ENCODE measurements at regions not wholly inside any gene's neighbourhood (a gene's known extent, or its start where the extent isn't known, plus 50 kb on each side); places are given as distances from the start of the nearest gene placed in this dataset.

GRCh38 chr3:18201315-18201714, 223.8 kb downstream of the SATB1 start:
- TF ChIP-seq CTCF (IDR thresholded peaks at IDR 0.05; ENCODE audit: partially characterized antibody, unreplicated experiment): no peak
- H3K27me3 Mint-ChIP-seq (ENCODE audit: unreplicated experiment): peaks cover 1% of the 10 kb centered on the region
- no peak overlapping the region for H3K27ac Mint-ChIP-seq (ENCODE audit: unreplicated experiment)
- no peaks in the 10 kb centered on the region for H3K36me3 Mint-ChIP-seq (ENCODE audit: unreplicated experiment)
- no peak overlapping the region for H3K4me3 Mint-ChIP-seq (ENCODE audit: unreplicated experiment)
- no peak for DNase-seq
- H3K4me1 Mint-ChIP-seq (ENCODE audit: low read depth, unreplicated experiment): no peaks in the 10 kb centered on the region
- peaks cover 1% of the 10 kb centered on the region for H3K9me3 Mint-ChIP-seq (ENCODE audit: unreplicated experiment)

- Mint-ChIP-seq H3K4me3 (ENCODE audit: unreplicated experiment) (no peak overlapping the region), H3K9me3 (ENCODE audit: unreplicated experiment) (peaks cover 1% of the 10 kb centered on the region), H3K27me3 (ENCODE audit: unreplicated experiment) (peaks cover 1% of the 10 kb centered on the region), H3K36me3 (ENCODE audit: unreplicated experiment) (no peaks in the 10 kb centered on the region), H3K4me1 (ENCODE audit: low read depth, unreplicated experiment) (no peaks in the 10 kb centered on the region), H3K27ac (ENCODE audit: unreplicated experiment) (no peak overlapping the region)
- TF ChIP-seq CTCF (IDR thresholded peaks at IDR 0.05; ENCODE audit: partially characterized antibody, unreplicated experiment): no peak
- DNase-seq: no peak
Observed at GRCh38 chr3:18199757-18200156, 225.4 kb downstream of the SATB1 start.

- DNase-seq: no peak
- Mint-ChIP-seq H3K4me3 (ENCODE audit: unreplicated experiment) (no peak overlapping the region), H3K36me3 (ENCODE audit: unreplicated experiment) (no peaks in the 10 kb centered on the region), H3K27me3 (ENCODE audit: unreplicated experiment) (no peaks in the 10 kb centered on the region), H3K27ac (ENCODE audit: unreplicated experiment) (no peak overlapping the region), H3K4me1 (ENCODE audit: low read depth, unreplicated experiment) (no peaks in the 10 kb centered on the region), H3K9me3 (ENCODE audit: unreplicated experiment) (peaks cover 1% of the 10 kb centered on the region)
- no peak for TF ChIP-seq CTCF (IDR thresholded peaks at IDR 0.05; ENCODE audit: partially characterized antibody, unreplicated experiment)
Observed at GRCh38 chr3:18195836-18196235, 229.3 kb downstream of the SATB1 start.

- no peaks in the 10 kb centered on the region for H3K27me3 Mint-ChIP-seq (ENCODE audit: unreplicated experiment)
- H3K27ac Mint-ChIP-seq (ENCODE audit: unreplicated experiment): no peak overlapping the region
- no peaks in the 10 kb centered on the region for H3K36me3 Mint-ChIP-seq (ENCODE audit: unreplicated experiment)
- no peak overlapping the region for H3K4me3 Mint-ChIP-seq (ENCODE audit: unreplicated experiment)
- TF ChIP-seq CTCF (IDR thresholded peaks at IDR 0.05; ENCODE audit: partially characterized antibody, unreplicated experiment): no peak
- H3K9me3 Mint-ChIP-seq (ENCODE audit: unreplicated experiment): no peaks in the 10 kb centered on the region
- H3K4me1 Mint-ChIP-seq (ENCODE audit: low read depth, unreplicated experiment): peaks cover 12% of the 10 kb centered on the region
- no peak for DNase-seq
Observed at GRCh38 chr3:18194431-18194830, 230.7 kb downstream of the SATB1 start.

- H3K9me3 Mint-ChIP-seq (ENCODE audit: unreplicated experiment): no peaks in the 10 kb centered on the region
- TF ChIP-seq CTCF (IDR thresholded peaks at IDR 0.05; ENCODE audit: partially characterized antibody, unreplicated experiment): no peak
- peaks cover 20% of the 10 kb centered on the region for H3K4me1 Mint-ChIP-seq (ENCODE audit: low read depth, unreplicated experiment)
- H3K4me3 Mint-ChIP-seq (ENCODE audit: unreplicated experiment): no peak overlapping the region
- DNase-seq: no peak
- no peaks in the 10 kb centered on the region for H3K36me3 Mint-ChIP-seq (ENCODE audit: unreplicated experiment)
- no peaks in the 10 kb centered on the region for H3K27me3 Mint-ChIP-seq (ENCODE audit: unreplicated experiment)
- H3K27ac Mint-ChIP-seq (ENCODE audit: unreplicated experiment): no peak overlapping the region
Observed at GRCh38 chr3:18190646-18191045, 234.5 kb downstream of the SATB1 start.

Measured in glutamatergic neuron (in vitro differentiated cells).